Hepatocyte (in vitro differentiated cells): ENCODE measurements at regions not wholly inside any gene's neighbourhood (a gene's known extent, or its start where the extent isn't known, plus 50 kb on each side); places are given as distances from the start of the nearest gene placed in this dataset.

Experiments used
- EZH2 ChIP-seq: fragments of 200-600 bp; sonication (generic); IDR thresholded peaks from 2 replicates; pipeline ENCODE4 v1.6.1; 2016; ENCODE audit warnings: antibody characterized with exemption, mild to moderate bottlenecking, borderline replicate concordance
- TF ChIP-seq, protein P1 (sequence below): fragments of 200-600 bp; sonication (generic); IDR thresholded peaks from 2 replicates; pipeline ENCODE4 v1.5.1; 2016; ENCODE audit warnings: antibody characterized with exemption, mild to moderate bottlenecking; ENCODE audit not compliant: poor library complexity

GRCh38 chr5:57422341-57422740, 60.3 kb downstream of the ACTBL2 start:
- no peak for TF ChIP-seq EZH2
- TF ChIP-seq, protein P1, sequence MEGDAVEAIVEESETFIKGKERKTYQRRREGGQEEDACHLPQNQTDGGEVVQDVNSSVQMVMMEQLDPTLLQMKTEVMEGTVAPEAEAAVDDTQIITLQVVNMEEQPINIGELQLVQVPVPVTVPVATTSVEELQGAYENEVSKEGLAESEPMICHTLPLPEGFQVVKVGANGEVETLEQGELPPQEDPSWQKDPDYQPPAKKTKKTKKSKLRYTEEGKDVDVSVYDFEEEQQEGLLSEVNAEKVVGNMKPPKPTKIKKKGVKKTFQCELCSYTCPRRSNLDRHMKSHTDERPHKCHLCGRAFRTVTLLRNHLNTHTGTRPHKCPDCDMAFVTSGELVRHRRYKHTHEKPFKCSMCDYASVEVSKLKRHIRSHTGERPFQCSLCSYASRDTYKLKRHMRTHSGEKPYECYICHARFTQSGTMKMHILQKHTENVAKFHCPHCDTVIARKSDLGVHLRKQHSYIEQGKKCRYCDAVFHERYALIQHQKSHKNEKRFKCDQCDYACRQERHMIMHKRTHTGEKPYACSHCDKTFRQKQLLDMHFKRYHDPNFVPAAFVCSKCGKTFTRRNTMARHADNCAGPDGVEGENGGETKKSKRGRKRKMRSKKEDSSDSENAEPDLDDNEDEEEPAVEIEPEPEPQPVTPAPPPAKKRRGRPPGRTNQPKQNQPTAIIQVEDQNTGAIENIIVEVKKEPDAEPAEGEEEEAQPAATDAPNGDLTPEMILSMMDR: no peak
